Omental fat pad (tissue), 3 donors: ENCODE measurements at regions not wholly inside any gene's neighbourhood (a gene's known extent, or its start where the extent isn't known, plus 50 kb on each side); places are given as distances from the start of the nearest gene placed in this dataset.
"Not testable (repeated sequence)": the region's sequence is repeated elsewhere in the genome, so short reads cannot be mapped to it uniquely, and the experiment has no call there.

Source experiments
- ATAC-seq: fragments of 150-250 bp; one replicate; pipeline ENCODE4 v1.9.1; 2016; ENCODE audit warnings: mild to moderate bottlenecking, moderate library complexity; ENCODE audit not compliant: low FRiP score
- DNase-seq: peaks from one replicate; pipeline ENCODE4 v3.0.0-alpha.2; 2019; ENCODE audit warnings: low spot score
- TF ChIP-seq, protein P1 (sequence below), 3 donors: fragments of 450-650 bp; IDR thresholded peaks; one replicate each; pipeline ENCODE4 v1.5.1; 2016 to 2017; ENCODE audit warnings: antibody characterized with exemption in 3 of 3, mild to moderate bottlenecking in 3 of 3, moderate library complexity in 2 of 3

DNA sequence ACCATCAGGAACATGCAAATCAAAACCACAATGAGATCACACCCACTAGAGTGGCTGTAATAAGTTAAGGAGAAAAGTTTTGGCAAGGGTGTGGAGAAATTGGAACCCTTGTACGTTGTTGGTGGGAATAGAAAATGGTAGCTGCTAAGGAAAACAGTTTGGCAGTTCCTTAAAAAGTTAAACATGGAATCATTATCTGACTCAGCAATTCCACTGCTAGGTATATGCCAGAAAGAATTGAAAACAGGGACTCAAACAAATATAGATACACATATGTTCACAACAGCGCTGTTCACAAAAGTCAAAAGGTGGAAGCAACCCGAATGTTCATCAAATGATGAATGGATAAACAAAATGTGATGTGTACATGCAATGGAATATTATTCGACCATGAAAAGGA lies 138.8 kb upstream of the ATP2B2 start:
- DNase-seq (no peak), ATAC-seq (no peak)
- TF ChIP-seq, protein P1, sequence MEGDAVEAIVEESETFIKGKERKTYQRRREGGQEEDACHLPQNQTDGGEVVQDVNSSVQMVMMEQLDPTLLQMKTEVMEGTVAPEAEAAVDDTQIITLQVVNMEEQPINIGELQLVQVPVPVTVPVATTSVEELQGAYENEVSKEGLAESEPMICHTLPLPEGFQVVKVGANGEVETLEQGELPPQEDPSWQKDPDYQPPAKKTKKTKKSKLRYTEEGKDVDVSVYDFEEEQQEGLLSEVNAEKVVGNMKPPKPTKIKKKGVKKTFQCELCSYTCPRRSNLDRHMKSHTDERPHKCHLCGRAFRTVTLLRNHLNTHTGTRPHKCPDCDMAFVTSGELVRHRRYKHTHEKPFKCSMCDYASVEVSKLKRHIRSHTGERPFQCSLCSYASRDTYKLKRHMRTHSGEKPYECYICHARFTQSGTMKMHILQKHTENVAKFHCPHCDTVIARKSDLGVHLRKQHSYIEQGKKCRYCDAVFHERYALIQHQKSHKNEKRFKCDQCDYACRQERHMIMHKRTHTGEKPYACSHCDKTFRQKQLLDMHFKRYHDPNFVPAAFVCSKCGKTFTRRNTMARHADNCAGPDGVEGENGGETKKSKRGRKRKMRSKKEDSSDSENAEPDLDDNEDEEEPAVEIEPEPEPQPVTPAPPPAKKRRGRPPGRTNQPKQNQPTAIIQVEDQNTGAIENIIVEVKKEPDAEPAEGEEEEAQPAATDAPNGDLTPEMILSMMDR (IDR thresholded peaks at IDR 0.05) = no peak

DNA sequence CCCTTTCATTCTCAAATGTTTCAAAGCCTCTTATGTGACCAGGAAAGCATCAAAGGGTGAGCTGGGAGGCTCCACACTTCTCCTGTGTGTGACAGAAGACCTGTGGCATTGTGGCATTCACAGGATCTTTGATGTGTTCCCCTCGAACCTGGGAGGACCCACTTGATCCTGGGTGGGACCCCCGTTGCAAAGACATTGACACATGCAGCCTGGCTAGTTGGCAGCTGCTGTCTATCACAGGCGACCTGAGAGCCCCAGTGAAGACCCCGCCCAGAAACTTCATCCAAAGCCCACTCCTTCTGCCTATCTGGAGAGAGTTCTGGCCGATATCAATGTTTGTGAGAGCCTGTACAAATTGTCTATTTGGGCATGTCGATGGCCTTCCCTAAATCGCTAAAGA lies 140.4 kb upstream of the ATP2B2 start:
- ATAC-seq (no peak), DNase-seq (no peak)
- TF ChIP-seq, protein P1 (IDR thresholded peaks at IDR 0.05) = no peak

DNA sequence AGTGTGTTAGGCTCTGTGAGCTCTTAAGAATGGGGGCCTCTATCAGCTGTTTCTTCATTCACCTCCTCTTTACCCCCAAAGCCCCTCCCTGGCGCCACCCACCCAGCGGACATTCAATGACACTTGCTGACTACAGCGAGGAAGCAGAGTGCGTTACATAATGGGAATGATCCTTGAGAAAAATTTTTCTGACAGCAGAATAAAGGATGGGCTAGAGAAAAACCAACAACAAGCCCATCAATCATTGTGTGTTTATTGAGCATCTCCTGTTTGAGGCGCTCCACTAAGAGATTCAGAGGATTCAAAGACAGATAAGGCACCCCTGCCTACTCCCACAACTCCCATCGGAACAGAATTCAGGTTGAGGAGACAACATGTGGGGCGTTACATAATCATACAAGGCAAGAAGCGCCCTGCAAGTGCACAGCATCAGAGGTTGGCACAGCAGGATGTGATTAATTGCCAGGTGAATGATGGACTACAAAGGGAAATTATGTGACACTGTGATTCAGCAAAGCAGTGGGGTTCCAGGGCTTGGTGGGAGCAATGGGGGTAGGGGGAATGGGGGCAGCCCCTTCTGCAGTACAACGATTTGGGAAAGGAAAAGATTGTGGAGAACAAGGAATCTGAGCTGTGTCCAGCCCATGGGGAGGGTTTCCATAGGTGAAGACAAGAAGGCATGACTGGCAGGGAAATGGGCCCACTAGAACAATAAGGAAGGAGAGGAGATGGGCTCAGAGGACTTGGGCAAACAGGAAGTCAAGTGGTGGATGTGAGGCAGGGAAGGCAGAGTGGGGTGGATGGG lies 141.3 kb upstream of the ATP2B2 start:
- DNase-seq (no peak), ATAC-seq (no peak)
- TF ChIP-seq, protein P1 (IDR thresholded peaks at IDR 0.05) = no peak

DNA sequence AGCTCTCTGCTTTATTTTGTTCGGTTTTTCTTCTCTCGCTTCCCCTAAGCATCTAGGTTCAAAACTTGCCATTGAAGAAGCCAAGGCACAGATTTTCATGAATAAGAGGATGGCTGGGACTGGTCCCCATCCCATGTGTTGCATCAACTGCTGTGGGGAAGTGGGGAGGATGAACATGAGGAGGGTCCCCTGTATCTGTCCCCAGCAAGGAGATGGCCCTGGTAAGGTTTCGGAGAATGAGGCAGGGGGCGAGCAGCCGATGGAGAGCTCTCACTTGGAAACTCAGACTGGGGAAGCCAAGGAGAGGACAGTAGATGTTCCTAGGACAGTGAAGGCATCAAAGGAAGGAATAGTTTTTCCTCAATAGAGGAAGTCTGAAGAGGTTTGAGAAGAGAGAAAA lies 142.0 kb upstream of the ATP2B2 start:
- TF ChIP-seq, protein P1 (IDR thresholded peaks at IDR 0.05) = no peak
- ATAC-seq = no peak
- DNase-seq = no peak

DNA sequence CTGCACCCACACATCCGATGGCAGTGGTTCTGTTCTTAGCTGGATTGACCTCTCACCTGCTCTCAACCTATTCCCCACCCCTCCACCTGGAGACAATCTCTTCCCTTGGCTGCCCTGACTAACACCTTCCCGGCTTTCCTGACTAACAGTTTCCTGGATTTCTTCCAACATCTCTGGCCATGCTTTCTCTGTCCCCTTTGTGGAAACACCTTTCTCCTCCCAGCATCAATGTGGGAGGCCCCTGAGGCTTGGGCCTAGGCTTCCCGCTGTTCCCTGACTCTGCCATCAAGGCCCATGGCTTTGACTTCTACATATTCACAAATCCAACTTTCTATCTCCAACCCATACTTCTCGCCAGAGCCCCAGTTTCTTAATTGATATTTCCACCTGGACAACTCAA lies 142.8 kb upstream of the ATP2B2 start:
- TF ChIP-seq, protein P1 (IDR thresholded peaks at IDR 0.05) = no peak
- DNase-seq (no peak), ATAC-seq (no peak)

DNA sequence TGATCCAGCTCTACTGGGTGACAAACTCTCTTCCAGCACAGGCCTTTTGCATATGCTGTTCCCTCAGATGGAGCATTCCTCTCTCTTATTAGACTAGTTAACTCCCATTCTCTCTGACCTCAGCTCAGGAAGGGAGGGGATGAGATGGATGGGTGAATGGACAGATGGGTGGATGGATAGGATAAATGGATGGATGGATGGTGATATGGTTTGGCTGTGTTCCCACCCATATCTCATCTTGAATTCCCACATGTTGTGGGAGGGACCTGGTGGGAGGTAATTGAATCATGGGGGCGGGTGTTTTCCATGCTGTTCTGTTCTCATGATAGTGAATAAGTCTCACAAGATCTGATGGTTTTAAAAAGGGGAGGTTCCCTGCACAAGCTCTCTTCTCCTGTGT lies 144.1 kb upstream of the ATP2B2 start:
- not testable (repeated sequence) for DNase-seq, ATAC-seq

DNA sequence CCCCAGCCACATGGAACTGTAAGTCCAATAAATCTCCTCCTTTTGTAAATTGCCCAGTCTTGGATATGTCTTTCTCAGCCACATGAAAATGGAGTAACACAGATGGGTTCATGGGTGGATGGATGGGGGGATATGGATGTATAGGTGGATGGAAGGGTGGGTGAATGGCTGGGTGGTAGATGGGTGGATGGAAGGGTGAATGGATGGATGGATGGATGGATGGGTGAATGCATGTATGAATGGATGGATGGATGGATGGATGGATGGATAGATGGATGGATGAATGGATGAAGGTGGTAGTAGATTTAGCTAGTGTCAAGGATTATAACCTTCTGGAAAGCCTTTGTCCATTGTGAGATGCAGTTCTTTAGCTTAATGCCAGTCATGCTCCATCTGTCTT lies 146.1 kb upstream of the ATP2B2 start:
- DNase-seq (no peak), ATAC-seq (no peak)
- TF ChIP-seq, protein P1 (IDR thresholded peaks at IDR 0.05) = no peak
